T-helper 2 cell (primary cell): ENCODE measurements at regions not wholly inside any gene's neighbourhood (a gene's known extent, or its start where the extent isn't known, plus 50 kb on each side); places are given as distances from the start of the nearest gene placed in this dataset.
A peak's percentile ranks its signal among the peaks of the same experiment; 100 is the strongest.

ENCODE experiments used
- DNase-seq, 5 experiments: peaks; one replicate each; pipeline versions ENCODE4 v3.0.0 to v3.0.0-alpha.2; 2012 to 2022

- DNase-seq: no peak
Measured at GRCh38 chr4:102441978-102442911, 58.9 kb upstream of the NFKB1 start.

- no peak for DNase-seq
Measured at GRCh38 chr4:102444752-102445151, 56.4 kb upstream of the NFKB1 start.

GRCh38 chr4:102445213-102445612 is 55.9 kb upstream of the NFKB1 start:
- DNase-seq: no peak

- DNase-seq: peak in 1 of 5 experiments; percentile 84
Measured at GRCh38 chr4:102447413-102447812, 53.7 kb upstream of the NFKB1 start.

- peak in 4 of 5 experiments; percentile 15 to 83 (median 30) for DNase-seq
Measured at GRCh38 chr4:102449751-102450352, 51.3 kb upstream of the NFKB1 start.

- no peak for DNase-seq
Measured at GRCh38 chr4:102451266-102451665, 49.9 kb upstream of the NFKB1 start.
